Stimulated activated CD8-positive, alpha-beta memory T cell treated with anti-CD3 and anti-CD28 coated beads, Interleukin-4, amount 100 ng/mL, for 48 hours (primary cell): ENCODE measurements at regions not wholly inside any gene's neighbourhood (a gene's known extent, or its start where the extent isn't known, plus 50 kb on each side); places are given as distances from the start of the nearest gene placed in this dataset.
"Not testable (repeated sequence)": the region's sequence is repeated elsewhere in the genome, so short reads cannot be mapped to it uniquely, and the experiment has no call there.

ENCODE experiments used
- DNase-seq: peaks from one replicate; pipeline ENCODE4 v3.0.0-alpha.2; 2020

GRCh38 chr12:20000229-20000849, 368.0 kb upstream of the PDE3A start:
- DNase-seq = no peak

GRCh38 chr12:20003252-20003651, 365.1 kb upstream of the PDE3A start:
- DNase-seq = no peak

- no peak for DNase-seq
Observed at GRCh38 chr12:20004952-20005351, 363.4 kb upstream of the PDE3A start.

GRCh38 chr12:20006871-20007730, 361.2 kb upstream of the PDE3A start:
- DNase-seq = no peak

- DNase-seq = not testable (repeated sequence)
Observed at GRCh38 chr12:20009965-20010364, 358.4 kb upstream of the PDE3A start.

GRCh38 chr12:20011200-20011599, 357.1 kb upstream of the PDE3A start:
- DNase-seq = no peak

GRCh38 chr12:20017802-20018201, 350.5 kb upstream of the PDE3A start:
- no peak for DNase-seq

- DNase-seq = no peak
Observed at GRCh38 chr12:20018406-20018805, 349.9 kb upstream of the PDE3A start.

- DNase-seq = no peak
Observed at GRCh38 chr12:20024194-20024593, 344.1 kb upstream of the PDE3A start.

- no peak for DNase-seq
Observed at GRCh38 chr12:20028033-20028432, 340.3 kb upstream of the PDE3A start.

GRCh38 chr12:20030826-20031225, 337.5 kb upstream of the PDE3A start:
- no peak for DNase-seq

- no peak for DNase-seq
Observed at GRCh38 chr12:20039562-20039961, 328.8 kb upstream of the PDE3A start.

- DNase-seq = no peak
Observed at GRCh38 chr12:20040184-20040583, 328.2 kb upstream of the PDE3A start.

- no peak for DNase-seq
Observed at GRCh38 chr12:20040831-20041230, 327.5 kb upstream of the PDE3A start.

- no peak for DNase-seq
Observed at GRCh38 chr12:20044351-20044750, 324.0 kb upstream of the PDE3A start.

GRCh38 chr12:20044846-20045245, 323.5 kb upstream of the PDE3A start:
- DNase-seq = no peak

GRCh38 chr12:20047901-20048300, 320.4 kb upstream of the PDE3A start:
- no peak for DNase-seq

- DNase-seq = no peak
Observed at GRCh38 chr12:20050221-20050620, 318.1 kb upstream of the PDE3A start.

- no peak for DNase-seq
Observed at GRCh38 chr12:20053782-20054181, 314.6 kb upstream of the PDE3A start.

GRCh38 chr12:20055856-20056255, 312.5 kb upstream of the PDE3A start:
- no peak for DNase-seq

- DNase-seq = no peak
Observed at GRCh38 chr12:20057398-20057797, 310.9 kb upstream of the PDE3A start.

- DNase-seq = no peak
Observed at GRCh38 chr12:20063116-20063515, 305.2 kb upstream of the PDE3A start.

- no peak for DNase-seq
Observed at GRCh38 chr12:20077618-20078017, 290.7 kb upstream of the PDE3A start.

- no peak for DNase-seq
Observed at GRCh38 chr12:20089077-20089476, 279.3 kb upstream of the PDE3A start.
